ENCODE measurements at regions not wholly inside any gene's neighbourhood (a gene's known extent, or its start where the extent isn't known, plus 50 kb on each side); places are given as distances from the start of the nearest gene placed in this dataset.
"Not testable (repeated sequence)": the region's sequence is repeated elsewhere in the genome, so short reads cannot be mapped to it uniquely, and the experiment has no call there.

GRCh38 chr3:101913168-101913567 is 63.9 kb downstream of the NFKBIZ start:
- DNase-seq, result no peak

DNA sequence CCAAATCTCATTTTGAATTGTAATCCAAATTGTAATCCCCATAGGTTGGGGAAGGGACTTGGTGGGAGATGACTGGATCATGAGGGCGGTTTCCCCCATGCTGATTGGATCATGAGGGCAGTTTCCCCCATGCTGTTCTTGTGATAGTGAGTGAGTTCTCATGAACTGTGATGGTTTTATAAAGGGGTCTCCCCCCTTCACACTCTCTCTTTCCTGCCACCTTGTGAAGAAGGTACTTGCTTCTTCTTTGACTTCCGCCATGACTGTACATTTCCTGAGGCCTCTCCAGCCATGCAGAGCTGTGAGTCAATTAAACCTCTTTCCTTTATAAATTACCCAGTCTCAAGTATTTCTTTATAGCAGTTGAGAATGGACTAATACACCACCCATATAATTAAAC is 68.4 kb downstream of the NFKBIZ start:
- not testable (repeated sequence) for DNase-seq

DNA sequence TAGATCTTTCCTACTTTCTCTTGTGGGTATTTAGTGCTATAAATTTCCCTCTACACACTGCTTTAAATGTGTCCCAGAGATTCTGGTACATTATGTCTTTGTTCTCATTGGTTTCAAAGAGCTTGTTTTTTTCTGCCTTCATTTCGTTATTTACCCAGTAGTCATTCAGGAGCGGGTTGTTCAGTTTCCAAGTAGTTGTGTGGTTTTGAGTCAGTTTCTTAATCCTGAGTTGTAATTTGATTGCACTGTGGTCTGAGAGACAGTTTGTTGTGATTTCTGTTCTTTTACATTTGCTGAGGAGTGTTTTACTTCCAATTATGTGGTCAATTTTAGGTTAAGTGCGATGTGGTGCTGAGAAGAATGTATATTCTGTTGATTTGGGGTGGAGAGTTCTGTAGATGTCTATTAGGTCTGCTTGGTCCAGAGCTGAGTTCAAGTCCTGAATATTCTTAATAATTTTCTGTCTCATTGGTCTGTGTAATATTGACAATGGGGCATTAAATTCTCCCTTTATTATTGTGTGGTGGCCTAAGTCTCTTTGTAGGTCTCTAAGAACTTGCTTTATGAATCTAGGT is 72.9 kb downstream of the NFKBIZ start:
- DNase-seq, result not testable (repeated sequence)

DNA sequence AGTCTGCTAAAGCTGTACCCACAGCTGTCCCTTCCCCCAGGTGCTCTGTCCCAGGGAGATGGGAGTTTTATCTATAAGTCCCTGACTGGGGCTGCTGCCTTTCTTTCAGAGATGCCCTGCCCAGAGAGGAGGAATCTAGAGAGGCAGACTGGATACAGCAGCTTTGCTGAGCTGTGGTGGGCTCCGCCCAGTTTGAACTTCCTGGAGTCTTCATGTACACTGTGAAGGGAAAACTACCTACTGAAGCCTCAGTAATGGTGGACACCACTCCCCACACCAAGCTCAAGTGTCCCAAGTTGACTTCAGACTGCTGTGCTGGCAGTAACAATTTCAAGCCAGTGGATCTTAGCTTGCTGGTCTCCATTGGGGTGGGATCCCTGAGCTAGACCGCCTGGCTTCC is 75.3 kb downstream of the NFKBIZ start:
- DNase-seq, result not testable (repeated sequence)

DNA sequence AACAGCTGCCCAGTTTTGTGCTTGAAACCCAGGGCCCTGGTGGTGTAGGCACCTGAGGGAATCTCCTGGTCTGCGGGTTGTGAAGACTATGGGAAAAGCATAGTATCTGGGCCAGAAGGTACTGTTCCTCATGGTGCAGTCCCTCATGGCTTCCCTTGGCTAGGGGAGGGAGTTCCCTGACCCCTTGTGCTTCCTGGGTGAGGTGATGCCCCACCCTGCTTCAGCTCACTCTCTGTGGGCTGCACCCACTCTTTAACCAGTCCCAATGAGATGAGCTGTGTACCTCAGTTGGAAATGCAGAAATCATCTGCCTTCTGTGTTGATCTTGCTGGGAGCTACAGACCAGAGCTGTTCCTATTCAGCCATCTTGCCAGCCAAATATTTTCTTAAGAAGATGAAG is 75.8 kb downstream of the NFKBIZ start:
- DNase-seq, result not testable (repeated sequence)

- peak in 1 of 2 experiments; percentile 38 for DNase-seq
These were observed 76.2 kb downstream of the NFKBIZ start for GRCh38 chr3:101925564-101925963.

DNA sequence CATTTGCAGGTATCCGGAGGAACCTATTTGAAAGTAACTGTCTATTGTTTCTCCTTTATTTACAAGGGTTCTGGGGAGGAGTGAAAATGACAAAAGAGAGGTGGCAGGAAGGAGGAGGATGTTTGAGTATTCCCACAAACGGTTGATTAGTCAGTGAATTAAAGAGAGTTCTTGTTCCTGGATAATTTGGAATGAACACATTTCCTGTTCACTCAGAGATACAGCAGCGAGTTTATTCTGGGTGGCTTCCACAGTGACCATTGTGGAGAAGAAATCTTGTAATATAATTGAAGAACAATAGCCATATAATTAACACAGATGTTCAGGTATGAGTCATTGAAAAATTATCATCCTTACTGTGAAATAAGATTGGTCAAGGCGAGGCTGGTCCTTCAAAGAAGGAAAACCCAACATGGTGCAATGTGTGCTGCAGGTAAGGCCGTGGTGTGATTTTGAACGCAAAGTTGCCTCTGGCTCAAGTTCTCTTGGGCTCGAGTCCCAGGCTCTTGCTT is 77.3 kb downstream of the NFKBIZ start:
- DNase-seq, result peak in 1 of 2 experiments; percentile 7

DNA sequence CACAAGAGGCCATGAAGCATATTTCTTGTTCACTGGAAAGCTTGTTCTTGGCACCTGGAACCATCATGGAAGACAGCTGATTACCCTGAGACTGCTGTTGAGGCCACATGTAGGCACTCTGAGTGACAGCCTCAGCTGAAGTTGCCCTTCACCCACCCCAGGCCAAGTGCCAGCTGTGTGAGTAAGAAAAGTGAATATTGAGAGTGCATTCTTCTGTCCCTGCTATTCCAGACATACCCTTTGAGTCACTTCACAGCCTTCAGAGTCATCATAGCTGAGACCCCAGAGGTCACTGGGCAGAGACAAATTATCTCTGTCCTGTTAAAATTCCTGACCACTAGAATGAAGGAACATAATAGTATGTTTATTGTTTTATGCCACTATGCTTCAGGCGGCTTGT is 79.6 kb downstream of the NFKBIZ start:
- DNase-seq, result no peak

- no peak for DNase-seq
These were observed 81.8 kb downstream of the NFKBIZ start for GRCh38 chr3:101931081-101931480.

- peak in 1 of 2 experiments; percentile 1 for DNase-seq
These were observed 83.2 kb downstream of the NFKBIZ start for GRCh38 chr3:101932326-101933068.

GRCh38 chr3:101936419-101937356 is 87.4 kb downstream of the NFKBIZ start:
- DNase-seq, result no peak

DNA sequence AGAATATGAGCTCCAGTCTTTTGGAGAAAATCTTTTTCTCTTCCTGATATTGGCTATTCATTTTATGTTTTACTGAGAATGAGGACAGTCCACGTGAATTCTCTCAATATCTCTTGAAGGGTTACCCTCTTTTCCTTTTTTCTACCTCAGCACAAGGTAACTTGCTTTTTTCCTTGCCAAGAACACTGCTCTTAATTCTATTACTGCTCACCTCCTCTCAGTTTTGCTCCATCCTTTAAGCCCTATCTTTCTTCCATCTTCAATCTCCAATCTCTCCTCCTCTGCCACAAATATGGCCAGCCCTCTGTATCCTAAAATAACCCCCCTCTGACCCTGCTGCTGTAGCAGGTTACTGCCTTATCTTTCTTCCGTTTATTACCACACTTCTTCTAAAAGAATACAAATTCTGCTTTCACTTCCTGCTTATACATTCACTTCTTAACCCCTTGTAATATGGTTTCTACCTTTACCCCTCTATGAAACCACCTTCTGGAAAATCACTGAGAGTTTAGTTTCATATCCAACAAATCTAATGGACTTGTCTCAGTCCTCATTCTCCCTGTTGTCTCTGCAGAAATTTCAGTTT is 89.0 kb downstream of the NFKBIZ start:
- no peak for DNase-seq

GRCh38 chr3:101939361-101940049 is 90.2 kb downstream of the NFKBIZ start:
- no peak for DNase-seq

DNA sequence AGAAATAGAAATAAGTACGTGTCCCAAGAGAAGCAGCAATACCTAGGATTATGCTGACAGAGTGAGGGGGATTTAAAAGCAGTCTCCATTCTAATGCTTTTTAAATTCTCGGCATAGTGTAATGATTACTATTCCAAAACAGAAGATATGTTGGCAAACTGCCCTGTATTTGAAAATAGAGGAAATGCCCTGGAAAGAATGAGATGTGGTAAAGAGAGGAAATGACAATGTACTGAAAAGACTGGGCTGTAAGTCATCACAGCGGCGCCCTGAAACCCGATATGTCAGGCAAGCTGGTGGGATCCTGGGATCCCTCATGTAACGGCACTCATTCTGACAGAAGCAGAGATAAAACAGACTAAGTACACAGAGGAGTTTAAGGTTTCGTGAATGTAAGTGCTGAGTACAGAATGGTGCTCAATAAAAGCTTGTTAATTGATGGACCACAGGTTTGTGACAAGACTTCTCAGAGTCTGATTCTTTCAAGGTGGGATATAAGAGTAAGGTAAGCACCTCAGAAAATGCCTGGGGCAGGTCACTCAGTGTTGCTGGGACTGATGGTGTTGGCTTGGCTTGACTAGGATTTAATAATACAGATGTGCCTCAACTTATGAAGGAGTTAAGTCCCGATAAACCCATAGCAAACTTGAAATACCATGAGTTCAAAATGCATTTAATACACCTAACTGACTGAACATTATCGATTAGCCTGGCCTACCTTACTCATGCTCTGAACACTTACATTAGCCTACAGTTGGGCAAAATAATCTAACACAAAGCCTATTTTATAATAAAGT is 91.4 kb downstream of the NFKBIZ start:
- peak in 1 of 2 experiments; percentile 16 for DNase-seq

- DNase-seq, result no peak
These were observed 92.2 kb downstream of the NFKBIZ start for GRCh38 chr3:101941318-101942040.

DNA sequence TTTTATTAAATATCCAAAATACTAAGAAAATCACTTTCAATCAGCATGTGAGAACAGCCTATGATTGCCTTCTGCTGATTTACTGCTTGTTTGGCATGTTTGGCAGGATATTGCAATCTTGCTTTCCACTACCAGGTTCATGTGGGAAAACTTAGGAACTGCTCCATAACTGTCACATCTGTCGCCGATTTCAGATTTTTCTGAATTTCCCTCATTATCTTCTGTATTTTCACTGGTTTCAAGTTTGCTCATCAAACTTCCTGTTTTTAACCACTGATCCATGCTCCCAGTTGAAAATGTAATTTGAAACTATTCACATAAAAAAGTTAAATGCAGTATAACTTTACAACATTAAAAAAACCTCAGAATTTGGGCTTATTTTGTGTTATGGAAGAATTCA is 93.0 kb downstream of the NFKBIZ start:
- no peak for DNase-seq

GRCh38 chr3:101943029-101943428 is 93.7 kb downstream of the NFKBIZ start:
- no peak for DNase-seq

DNA sequence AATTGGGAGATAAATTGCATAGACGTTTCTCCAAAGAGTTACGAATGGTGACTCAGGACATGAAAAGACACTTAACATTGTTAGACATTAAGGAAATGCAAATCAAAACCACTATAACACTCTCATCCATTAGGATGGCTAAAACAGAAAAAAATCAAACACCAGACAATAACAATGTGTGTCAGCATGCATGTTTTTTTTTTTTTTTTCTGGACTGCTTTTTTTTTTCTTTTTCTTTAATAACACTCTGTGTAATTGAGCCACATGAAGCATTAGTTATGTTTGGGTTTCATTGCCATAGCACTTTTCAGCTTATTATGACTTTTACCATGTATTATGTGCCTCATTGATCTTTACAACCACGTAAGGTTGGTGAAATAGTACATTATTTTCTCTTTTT is 95.0 kb downstream of the NFKBIZ start:
- no peak for DNase-seq

DNA sequence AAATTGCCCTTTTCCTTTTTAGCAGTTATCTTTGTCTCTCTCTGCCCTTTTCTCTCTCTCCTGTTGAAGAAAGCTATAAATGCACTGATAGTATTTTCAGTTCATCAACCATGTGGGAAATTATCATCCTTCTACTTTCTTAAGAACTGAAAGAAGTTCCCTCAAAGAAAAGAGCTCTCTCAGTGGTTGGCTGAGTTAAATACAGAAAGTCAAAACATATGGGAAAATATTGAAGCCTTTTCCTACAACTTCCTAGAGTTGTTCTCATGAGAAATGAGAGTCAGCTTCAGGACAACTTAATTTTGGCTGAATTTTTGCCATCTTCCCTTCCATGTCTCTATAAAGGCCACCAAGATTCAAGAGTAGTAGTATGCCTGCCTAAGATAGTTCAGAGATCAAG is 96.7 kb downstream of the NFKBIZ start:
- no peak for DNase-seq

GRCh38 chr3:101946906-101947305 is 97.6 kb downstream of the NFKBIZ start:
- DNase-seq, result no peak

DNA sequence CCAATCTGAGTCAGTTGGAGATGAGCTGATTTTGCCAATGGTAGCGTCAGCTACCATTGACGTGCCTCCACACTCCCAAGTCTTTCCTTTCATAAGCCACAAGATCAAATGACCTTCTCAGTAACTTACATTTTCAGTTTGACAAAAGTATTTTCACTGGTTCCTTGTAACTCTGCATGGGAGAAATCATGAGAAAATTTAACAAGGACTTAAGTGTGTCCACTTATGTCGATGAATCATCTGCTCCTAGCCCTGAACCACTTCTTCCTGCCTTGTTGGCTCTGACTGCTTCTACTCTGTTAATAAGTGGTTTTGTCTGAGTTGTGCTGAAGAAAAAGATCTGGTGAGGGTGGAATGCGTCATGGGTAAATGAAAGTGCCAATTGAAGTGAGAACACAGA is 101.2 kb downstream of the NFKBIZ start:
- DNase-seq, result no peak
